ENCODE measurements at regions not wholly inside any gene's neighbourhood (a gene's known extent, or its start where the extent isn't known, plus 50 kb on each side); places are given as distances from the start of the nearest gene placed in this dataset.
"Not testable (repeated sequence)": the region's sequence is repeated elsewhere in the genome, so short reads cannot be mapped to it uniquely, and the experiment has no call there.

DNA sequence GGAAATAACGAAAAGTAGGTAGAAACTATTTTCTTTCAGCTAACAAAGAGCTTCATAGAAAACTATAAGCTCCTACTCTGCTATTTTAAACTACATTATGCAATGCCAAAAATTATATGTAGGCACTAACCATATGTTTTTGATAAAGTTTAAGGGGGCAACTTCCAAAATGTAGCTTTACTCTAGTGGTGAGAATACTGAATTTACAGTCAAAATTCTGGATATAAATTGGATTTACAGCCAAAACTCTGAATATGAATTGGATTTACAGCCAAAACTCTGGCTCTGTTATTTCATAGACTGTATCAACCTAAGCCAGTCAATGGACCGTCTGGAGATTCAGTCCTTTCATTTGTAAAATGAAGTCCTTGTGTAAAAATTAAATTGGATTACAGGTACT is 86.8 kb upstream of the ANK3 start:
- H3K4me3 ChIP-seq = no peak overlapping the region
- no peak for DNase-seq (ENCODE audit: extremely low spot score)
- TF ChIP-seq, protein P1, sequence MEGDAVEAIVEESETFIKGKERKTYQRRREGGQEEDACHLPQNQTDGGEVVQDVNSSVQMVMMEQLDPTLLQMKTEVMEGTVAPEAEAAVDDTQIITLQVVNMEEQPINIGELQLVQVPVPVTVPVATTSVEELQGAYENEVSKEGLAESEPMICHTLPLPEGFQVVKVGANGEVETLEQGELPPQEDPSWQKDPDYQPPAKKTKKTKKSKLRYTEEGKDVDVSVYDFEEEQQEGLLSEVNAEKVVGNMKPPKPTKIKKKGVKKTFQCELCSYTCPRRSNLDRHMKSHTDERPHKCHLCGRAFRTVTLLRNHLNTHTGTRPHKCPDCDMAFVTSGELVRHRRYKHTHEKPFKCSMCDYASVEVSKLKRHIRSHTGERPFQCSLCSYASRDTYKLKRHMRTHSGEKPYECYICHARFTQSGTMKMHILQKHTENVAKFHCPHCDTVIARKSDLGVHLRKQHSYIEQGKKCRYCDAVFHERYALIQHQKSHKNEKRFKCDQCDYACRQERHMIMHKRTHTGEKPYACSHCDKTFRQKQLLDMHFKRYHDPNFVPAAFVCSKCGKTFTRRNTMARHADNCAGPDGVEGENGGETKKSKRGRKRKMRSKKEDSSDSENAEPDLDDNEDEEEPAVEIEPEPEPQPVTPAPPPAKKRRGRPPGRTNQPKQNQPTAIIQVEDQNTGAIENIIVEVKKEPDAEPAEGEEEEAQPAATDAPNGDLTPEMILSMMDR (IDR thresholded peaks at IDR 0.05) = no peak
- no peak for TF ChIP-seq POLR2A (IDR thresholded peaks at IDR 0.05; ENCODE audit: low read depth)
- TF ChIP-seq POLR2AphosphoS5 (IDR thresholded peaks at IDR 0.05) = no peak
- TF ChIP-seq EP300 (IDR thresholded peaks at IDR 0.05) = no peak
- no peak overlapping the region for H3K27ac ChIP-seq (replicated peaks in 1 of 4)
- no peaks in the 10 kb centered on the region for H3K27me3 ChIP-seq
- intact Hi-C loops (cut with DNase I) = no loop called here
- no peaks in the 10 kb centered on the region for H3K36me3 ChIP-seq
- 98% methylated on average over 2 of the region's 2 CpGs for WGBS
- no peaks in the 10 kb centered on the region for H3K9me3 ChIP-seq
- peaks cover 4 to 10% (median 9%) of the 10 kb centered on the region in 4 donors for H3K4me1 ChIP-seq

DNA sequence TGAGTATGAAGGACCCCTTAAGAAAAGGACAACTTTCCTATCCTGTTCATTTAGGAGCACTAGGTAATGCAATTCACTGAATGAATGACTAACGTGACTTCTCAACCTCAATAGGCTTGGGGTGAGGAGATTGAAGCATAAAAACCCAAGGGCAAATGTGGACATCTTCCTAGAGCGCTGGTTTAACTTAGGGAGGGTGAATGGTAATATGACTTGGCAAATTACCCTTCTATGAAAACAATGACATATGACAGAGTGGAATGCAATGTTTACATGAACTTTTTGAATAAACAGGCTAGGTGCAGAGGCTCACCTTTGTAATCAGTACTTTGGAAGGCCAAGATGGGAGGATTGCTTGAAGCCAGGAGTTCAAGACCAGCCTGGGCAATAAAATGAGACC is 83.9 kb upstream of the ANK3 start:
- H3K4me3 ChIP-seq = no peak overlapping the region
- H3K27ac ChIP-seq (replicated peaks in 1 of 4) = no peak overlapping the region
- no peak for TF ChIP-seq POLR2A (IDR thresholded peaks at IDR 0.05; ENCODE audit: low read depth)
- H3K27me3 ChIP-seq = no peaks in the 10 kb centered on the region
- intact Hi-C loops (cut with DNase I) = no loop called here
- H3K36me3 ChIP-seq = no peaks in the 10 kb centered on the region
- H3K4me1 ChIP-seq = no peaks in the 10 kb centered on the region
- WGBS = 89% methylated on average over 2 of the region's 2 CpGs
- H3K9me3 ChIP-seq = no peaks in the 10 kb centered on the region
- no peak for DNase-seq (ENCODE audit: extremely low spot score)

DNA sequence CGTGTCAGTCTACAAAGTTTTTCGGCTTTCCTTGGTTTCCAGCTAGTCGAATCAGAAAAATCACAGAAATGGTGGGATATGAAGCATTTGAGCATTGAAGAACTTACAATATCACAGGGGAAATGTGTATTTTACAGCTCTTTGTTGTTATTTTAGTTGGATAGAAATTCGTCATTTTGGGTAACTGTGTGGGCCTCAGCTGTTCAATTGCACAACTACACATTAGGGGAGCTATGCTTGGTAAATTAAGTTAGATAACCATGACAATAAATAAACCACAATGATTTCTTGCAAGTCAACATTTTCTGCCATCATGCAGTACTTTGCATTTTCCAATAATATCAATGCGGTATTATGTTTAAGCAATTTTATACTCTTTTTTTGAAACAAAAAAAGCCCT is 80.4 kb upstream of the ANK3 start:
- TF ChIP-seq POLR2A (IDR thresholded peaks at IDR 0.05; ENCODE audit: low read depth) (no peak), EP300 (IDR thresholded peaks at IDR 0.05) (no peak), POLR2AphosphoS5 (IDR thresholded peaks at IDR 0.05) (no peak)
- TF ChIP-seq, protein P1 (IDR thresholded peaks at IDR 0.05) = no peak

DNA sequence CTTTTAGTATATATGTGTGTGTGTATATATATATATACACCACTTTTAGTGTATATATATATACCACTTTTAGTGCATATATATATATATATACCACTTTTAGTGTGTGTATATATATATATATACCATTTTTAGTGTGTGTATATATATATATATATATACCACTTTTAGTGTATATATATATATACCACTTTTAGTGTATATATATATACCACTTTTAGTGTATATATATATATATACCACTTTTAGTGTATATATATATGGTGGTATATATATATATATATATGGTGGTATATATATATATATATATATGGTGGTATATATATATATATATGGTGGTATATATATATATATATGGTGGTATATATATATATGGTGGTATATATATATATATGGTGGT is 79.5 kb upstream of the ANK3 start:
- H3K27ac ChIP-seq (replicated peaks in 1 of 4); H3K36me3 ChIP-seq; H3K9me3 ChIP-seq; H3K4me3 ChIP-seq; DNase-seq (ENCODE audit: extremely low spot score); H3K27me3 ChIP-seq; H3K4me1 ChIP-seq; intact Hi-C loops (cut with DNase I): not testable (repeated sequence)

More for the DNA sequence above, 80.4 kb upstream of the ANK3 start:
- no peak for DNase-seq (ENCODE audit: extremely low spot score)
- Histone ChIP-seq H3K27me3 (no peaks in the 10 kb centered on the region), H3K4me3 (no peak overlapping the region), H3K4me1 (no peaks in the 10 kb centered on the region), H3K9me3 (no peaks in the 10 kb centered on the region), H3K27ac (replicated peaks in 1 of 4) (no peak overlapping the region), H3K36me3 (no peaks in the 10 kb centered on the region)
- WGBS = 93% methylated on average over 5 of the region's 5 CpGs
- intact Hi-C loops (cut with DNase I) = no loop called here

DNA sequence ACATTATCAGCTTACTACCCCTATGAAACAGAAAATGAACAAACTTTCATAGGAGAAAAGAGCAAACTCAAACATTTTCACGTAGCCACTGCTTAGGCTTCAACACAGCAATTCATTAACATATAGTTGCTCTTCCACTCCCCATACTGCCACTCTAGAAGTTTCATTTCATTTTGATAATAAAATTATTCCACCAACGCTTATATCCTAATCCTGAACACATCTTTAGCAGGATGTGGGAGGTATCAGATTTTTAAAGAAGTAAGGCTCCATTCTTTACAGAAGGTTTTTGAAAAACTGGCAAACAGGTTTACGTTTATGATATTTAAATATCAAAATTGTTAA is 77.5 kb upstream of the ANK3 start:
- no peak overlapping the region for H3K4me3 ChIP-seq
- no peaks in the 10 kb centered on the region for H3K9me3 ChIP-seq
- TF ChIP-seq, protein P1 (IDR thresholded peaks at IDR 0.05) = no peak
- no peak for TF ChIP-seq EP300 (IDR thresholded peaks at IDR 0.05)
- no peak for TF ChIP-seq POLR2A (IDR thresholded peaks at IDR 0.05; ENCODE audit: low read depth)
- no peak for TF ChIP-seq POLR2AphosphoS5 (IDR thresholded peaks at IDR 0.05)
- H3K36me3 ChIP-seq = no peaks in the 10 kb centered on the region
- no peak for DNase-seq (ENCODE audit: extremely low spot score)
- H3K27me3 ChIP-seq = no peaks in the 10 kb centered on the region
- H3K27ac ChIP-seq (replicated peaks in 1 of 4) = no peak overlapping the region
- H3K4me1 ChIP-seq = no peaks in the 10 kb centered on the region
- WGBS = 76% methylated on average over 3 of the region's 3 CpGs
- intact Hi-C loops (cut with DNase I) = no loop called here

DNA sequence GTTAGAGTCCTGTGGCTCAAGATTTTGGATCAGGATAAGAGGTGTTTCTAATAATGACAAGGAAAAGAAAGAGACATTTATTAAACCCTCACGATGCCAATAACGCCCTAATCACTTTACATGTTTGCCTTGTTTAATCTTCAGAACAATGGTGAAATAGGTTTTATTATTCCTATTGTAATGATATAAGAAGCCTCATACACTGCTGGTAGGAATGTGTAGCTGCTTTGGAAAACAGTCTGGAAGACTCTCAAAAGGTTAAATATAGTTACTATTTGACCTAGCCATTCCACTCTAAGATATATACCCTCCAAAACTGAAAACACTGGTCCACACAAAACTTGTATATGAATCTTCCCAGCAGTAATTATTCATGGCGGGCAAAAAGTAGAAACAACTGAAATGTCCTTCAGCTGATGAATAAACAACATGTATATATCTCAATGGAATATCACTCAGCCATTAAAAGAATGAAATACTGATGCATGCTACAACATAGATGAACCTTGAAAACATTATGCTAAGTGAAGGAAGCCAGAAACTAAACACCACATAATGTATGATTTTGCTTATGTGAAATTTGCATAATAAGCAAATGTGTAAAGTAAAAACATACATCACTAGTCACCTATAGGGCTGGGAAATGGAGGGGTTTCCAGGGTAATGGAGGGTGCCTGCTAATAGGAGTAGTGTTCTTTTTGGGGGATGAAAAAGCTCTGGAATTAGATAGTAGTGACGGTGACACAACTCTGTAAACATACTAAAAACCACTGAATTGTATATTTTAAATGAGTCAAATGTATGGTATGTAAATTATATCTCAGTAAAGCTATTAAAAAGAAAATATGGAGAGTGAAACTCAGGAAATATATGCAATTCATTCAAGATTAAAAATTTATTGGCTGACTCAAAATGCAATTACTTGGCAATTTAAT is 76.9 kb upstream of the ANK3 start:
- Histone ChIP-seq H3K4me1 (no peaks in the 10 kb centered on the region), H3K36me3 (no peaks in the 10 kb centered on the region), H3K4me3 (no peak overlapping the region), H3K27me3 (no peaks in the 10 kb centered on the region), H3K27ac (replicated peaks in 1 of 4) (no peak overlapping the region), H3K9me3 (no peaks in the 10 kb centered on the region)
- DNase-seq (ENCODE audit: extremely low spot score) = no peak
- intact Hi-C loops (cut with DNase I) = no loop called here
- 95% methylated on average over 4 of the region's 4 CpGs for WGBS
- TF ChIP-seq POLR2AphosphoS5 (IDR thresholded peaks at IDR 0.05) (no peak), POLR2A (IDR thresholded peaks at IDR 0.05; ENCODE audit: low read depth) (no peak), EP300 (IDR thresholded peaks at IDR 0.05) (no peak)
- TF ChIP-seq, protein P1 (IDR thresholded peaks at IDR 0.05) = no peak

Measured in esophagus muscularis mucosa (tissue), 4 donors.